Endothelial cell of umbilical vein (primary cell): ENCODE measurements at regions not wholly inside any gene's neighbourhood (a gene's known extent, or its start where the extent isn't known, plus 50 kb on each side); places are given as distances from the start of the nearest gene placed in this dataset.

Experiments
- CTCF ChIP-seq, 2 donors: IDR thresholded peaks; 1 replicate in 1 of 2; 2 replicates in 1 of 2; pipeline ENCODE4 v1.5.1; 2011; ENCODE audit warnings: low read length in 2 of 2, mild to moderate bottlenecking in 2 of 2, moderate library complexity in 2 of 2, control low read depth in 1 of 2, inconsistent platforms in 1 of 2, low read depth in 1 of 2; ENCODE audit not compliant: insufficient read depth in 1 of 2; ENCODE audit errors: extremely low read depth in 1 of 2
- EZH2 ChIP-seq: IDR thresholded peaks from 2 replicates; pipeline ENCODE4 v1.6.1; 2012; ENCODE audit warnings: borderline replicate concordance, low read depth, mild to moderate bottlenecking, moderate library complexity, low read length, inconsistent platforms; ENCODE audit not compliant: severe bottlenecking
- FOS ChIP-seq: IDR thresholded peaks from 2 replicates; pipeline ENCODE4 v1.6.1; 2011; ENCODE audit warnings: mild to moderate bottlenecking, low read length, moderate library complexity, borderline replicate concordance; ENCODE audit not compliant: insufficient read depth
- MAX ChIP-seq: IDR thresholded peaks from 2 replicates; pipeline ENCODE4 v1.6.1; 2011; ENCODE audit not compliant: insufficient read depth, insufficient read length
- POLR2A ChIP-seq: IDR thresholded peaks from 2 replicates; pipeline ENCODE4 v1.6.1; 2012; ENCODE audit warnings: low read depth, mild to moderate bottlenecking, control low read depth, low read length
- POLR2AphosphoS5 ChIP-seq: IDR thresholded peaks from 2 replicates; pipeline ENCODE4 v1.6.1; 2012; ENCODE audit warnings: low read depth, mild to moderate bottlenecking, control low read depth, low read length, moderate library complexity; ENCODE audit not compliant: insufficient read depth

GRCh38 chr13:103335241-103335640, 269.0 kb upstream of the SLC10A2 start:
- TF ChIP-seq POLR2AphosphoS5 (no peak), CTCF (IDR thresholded peaks at IDR 0.05; ENCODE audit: extremely low read depth in 1 of 2, insufficient read depth in 1 of 2, low read depth in 1 of 2, low read length in 2 of 2) (no peak), POLR2A (no peak), EZH2 (no peak), MAX (no peak), FOS (no peak)
